ENCODE measurements at regions not wholly inside any gene's neighbourhood (a gene's known extent, or its start where the extent isn't known, plus 50 kb on each side); places are given as distances from the start of the nearest gene placed in this dataset.

- ATAC-seq, result no peak
- Histone ChIP-seq H3K9me3 (no peaks in the 10 kb centered on the region), H3K4me3 (no peak overlapping the region), H3K4me1 (no peaks in the 10 kb centered on the region), H3K36me3 (no peaks in the 10 kb centered on the region), H3K27me3 (no peaks in the 10 kb centered on the region), H3K27ac (no peak overlapping the region)
- FAIRE-seq, result no peak
- TF ChIP-seq CTCF (IDR thresholded peaks at IDR 0.05), result no peak
- 59% methylated on average over 5 of the region's 5 CpGs for WGBS, 2 donors
- intact Hi-C loops (cut with DNase I), result no loop called here
- DNase-seq, result no peak
These were observed 134.7 kb downstream of the POLR1F start for GRCh38 chr7:19574131-19574530.

- FAIRE-seq (no peak), DNase-seq (no peak), ATAC-seq (no peak)
- no peaks in the 10 kb centered on the region for H3K36me3 ChIP-seq
- intact Hi-C loops (cut with DNase I), result no loop called here
- WGBS, 2 donors, result 24 to 26% methylated on average over 4 of the region's 4 CpGs
- H3K9me3 ChIP-seq, result no peaks in the 10 kb centered on the region
- no peaks in the 10 kb centered on the region for H3K27me3 ChIP-seq
- no peak overlapping the region for H3K27ac ChIP-seq
- H3K4me1 ChIP-seq, result no peaks in the 10 kb centered on the region
- no peak overlapping the region for H3K4me3 ChIP-seq
- no peak for TF ChIP-seq CTCF (IDR thresholded peaks at IDR 0.05)
These were observed 136.3 kb downstream of the POLR1F start for GRCh38 chr7:19572566-19572965.

GRCh38 chr7:19567011-19567410 is 141.8 kb downstream of the POLR1F start:
- no peaks in the 10 kb centered on the region for H3K27me3 ChIP-seq
- no peak overlapping the region for H3K4me3 ChIP-seq
- no peak overlapping the region for H3K27ac ChIP-seq
- H3K9me3 ChIP-seq, result no peaks in the 10 kb centered on the region
- ATAC-seq (no peak), DNase-seq (no peak), FAIRE-seq (no peak)
- H3K36me3 ChIP-seq, result no peaks in the 10 kb centered on the region
- TF ChIP-seq CTCF (IDR thresholded peaks at IDR 0.05), result no peak
- intact Hi-C loops (cut with DNase I), result no loop called here
- 80 to 88% methylated on average over 4 of the region's 4 CpGs for WGBS, 2 donors
- H3K4me1 ChIP-seq, result no peaks in the 10 kb centered on the region

- H3K27ac ChIP-seq, result no peak overlapping the region
- FAIRE-seq (no peak), ATAC-seq (no peak), DNase-seq (no peak)
- no peaks in the 10 kb centered on the region for H3K36me3 ChIP-seq
- intact Hi-C loops (cut with DNase I), result no loop called here
- H3K9me3 ChIP-seq, result no peaks in the 10 kb centered on the region
- H3K4me3 ChIP-seq, result no peak overlapping the region
- H3K4me1 ChIP-seq, result no peaks in the 10 kb centered on the region
- no peaks in the 10 kb centered on the region for H3K27me3 ChIP-seq
- no peak for TF ChIP-seq CTCF (IDR thresholded peaks at IDR 0.05)
These were observed 143.2 kb downstream of the POLR1F start for GRCh38 chr7:19565602-19566001.

GRCh38 chr7:19561121-19561805 is 147.6 kb downstream of the POLR1F start:
- no peaks in the 10 kb centered on the region for H3K9me3 ChIP-seq
- H3K27me3 ChIP-seq, result no peaks in the 10 kb centered on the region
- H3K27ac ChIP-seq, result no peak overlapping the region
- H3K4me3 ChIP-seq, result no peak overlapping the region
- no peak for DNase-seq
- no peak for ATAC-seq
- no peaks in the 10 kb centered on the region for H3K4me1 ChIP-seq
- FAIRE-seq, result no peak
- intact Hi-C loops (cut with DNase I), result no loop called here
- H3K36me3 ChIP-seq, result no peaks in the 10 kb centered on the region
- 44 to 47% methylated on average over 3 of the region's 3 CpGs for WGBS, 2 donors
- TF ChIP-seq CTCF (IDR thresholded peaks at IDR 0.05), result no peak
